Lower leg skin (tissue), 3 donors: ENCODE measurements at regions not wholly inside any gene's neighbourhood (a gene's known extent, or its start where the extent isn't known, plus 50 kb on each side); places are given as distances from the start of the nearest gene placed in this dataset.

ENCODE experiments used
- POLR2A ChIP-seq, 2 donors: fragments of 450-650 bp; IDR thresholded peaks; one replicate each; pipeline ENCODE4 v1.6.1; 2016 to 2017; ENCODE audit warnings: antibody characterized with exemption in 2 of 2, mild to moderate bottlenecking in 1 of 2, moderate library complexity in 1 of 2
- TF ChIP-seq, protein P1 (sequence below), 3 donors: fragments of 450-650 bp; IDR thresholded peaks; one replicate each; pipeline ENCODE4 v1.5.1; 2016; ENCODE audit warnings: antibody characterized with exemption in 3 of 3, mild to moderate bottlenecking in 3 of 3, moderate library complexity in 2 of 3

DNA sequence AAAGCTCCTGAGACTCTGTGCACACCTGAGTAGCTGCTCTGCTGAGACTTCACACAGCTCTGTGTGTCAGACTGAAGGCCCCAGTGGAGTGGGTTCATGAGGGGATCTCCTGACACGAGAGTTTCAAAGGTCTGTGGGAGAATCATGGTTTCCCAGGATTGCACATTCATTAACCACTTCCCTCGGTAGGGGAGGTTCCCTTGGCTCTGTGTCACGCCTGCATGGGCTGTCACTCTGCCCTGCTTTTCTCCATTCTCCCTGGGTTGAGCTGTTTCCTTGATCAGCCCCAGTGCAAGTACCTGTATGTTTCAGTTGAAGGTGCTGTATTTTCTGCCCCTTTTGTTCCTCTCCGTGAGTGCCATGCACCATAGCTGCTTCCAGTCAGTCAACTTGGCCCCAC lies 236.9 kb downstream of the EPM2A start:
- TF ChIP-seq, protein P1, sequence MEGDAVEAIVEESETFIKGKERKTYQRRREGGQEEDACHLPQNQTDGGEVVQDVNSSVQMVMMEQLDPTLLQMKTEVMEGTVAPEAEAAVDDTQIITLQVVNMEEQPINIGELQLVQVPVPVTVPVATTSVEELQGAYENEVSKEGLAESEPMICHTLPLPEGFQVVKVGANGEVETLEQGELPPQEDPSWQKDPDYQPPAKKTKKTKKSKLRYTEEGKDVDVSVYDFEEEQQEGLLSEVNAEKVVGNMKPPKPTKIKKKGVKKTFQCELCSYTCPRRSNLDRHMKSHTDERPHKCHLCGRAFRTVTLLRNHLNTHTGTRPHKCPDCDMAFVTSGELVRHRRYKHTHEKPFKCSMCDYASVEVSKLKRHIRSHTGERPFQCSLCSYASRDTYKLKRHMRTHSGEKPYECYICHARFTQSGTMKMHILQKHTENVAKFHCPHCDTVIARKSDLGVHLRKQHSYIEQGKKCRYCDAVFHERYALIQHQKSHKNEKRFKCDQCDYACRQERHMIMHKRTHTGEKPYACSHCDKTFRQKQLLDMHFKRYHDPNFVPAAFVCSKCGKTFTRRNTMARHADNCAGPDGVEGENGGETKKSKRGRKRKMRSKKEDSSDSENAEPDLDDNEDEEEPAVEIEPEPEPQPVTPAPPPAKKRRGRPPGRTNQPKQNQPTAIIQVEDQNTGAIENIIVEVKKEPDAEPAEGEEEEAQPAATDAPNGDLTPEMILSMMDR (IDR thresholded peaks at IDR 0.05) = no peak
- no peak for TF ChIP-seq POLR2A (IDR thresholded peaks at IDR 0.05)
